Nucleus accumbens (tissue), 56 donors: ENCODE measurements at regions not wholly inside any gene's neighbourhood (a gene's known extent, or its start where the extent isn't known, plus 50 kb on each side); places are given as distances from the start of the nearest gene placed in this dataset.
"Not testable (repeated sequence)": the region's sequence is repeated elsewhere in the genome, so short reads cannot be mapped to it uniquely, and the experiment has no call there.

Experiments
- DNase-seq, 56 donors: peaks; one replicate each; lab custom pipeline; 2025; lab: John Stamatoyannopoulos, UW

GRCh38 chr22:16315565-16315964 lies 277.0 kb downstream of the CCT8L2 start:
- DNase-seq: not testable (repeated sequence)
